ENCODE measurements at regions not wholly inside any gene's neighbourhood (a gene's known extent, or its start where the extent isn't known, plus 50 kb on each side); places are given as distances from the start of the nearest gene placed in this dataset.

GRCh38 chr1:239993366-239993765 lies 98.3 kb upstream of the FMN2 start:
- Histone ChIP-seq H3K9me2 (ENCODE audit: insufficient read depth, low read length) (no peaks in the 10 kb centered on the region), H3K9me3 (ENCODE audit: low read length) (no peaks in the 10 kb centered on the region), H3K4me1 (ENCODE audit: insufficient read depth, low read length, poor library complexity, severe bottlenecking) (no peaks in the 10 kb centered on the region), H4K20me1 (ENCODE audit: insufficient read depth, low read length) (no peaks in the 10 kb centered on the region), H3K4me2 (ENCODE audit: low read length) (no peak overlapping the region), H3K27ac (ENCODE audit: low read depth, low read length, poor library complexity, severe bottlenecking) (no peak overlapping the region), H3K36me3 (ENCODE audit: insufficient read depth, low read length) (no peaks in the 10 kb centered on the region), H3K79me2 (ENCODE audit: insufficient read depth, low read depth, low read length) (no peaks in the 10 kb centered on the region), H2AFZ (ENCODE audit: low read length) (no peak overlapping the region), H3K4me3 (ENCODE audit: low read depth, low read length, poor library complexity, severe bottlenecking) (no peak overlapping the region)
- CTCF ChIA-PET (ENCODE audit: unreplicated experiment) = no interaction called here
- BruUV-seq (replicated peaks) = no TSS peak
- DNase-seq (ENCODE audit: low spot score) = no peak
- intact Hi-C loops (cut with micrococcal nuclease; ENCODE audit: unreplicated experiment) = no loop called here
- POLR2A ChIA-PET = no interaction called here
- no peak for TF ChIP-seq EZH2phosphoT487 (IDR thresholded peaks at IDR 0.05; ENCODE audit: borderline replicate concordance, low read depth, low read length)
- TF ChIP-seq, protein P1, sequence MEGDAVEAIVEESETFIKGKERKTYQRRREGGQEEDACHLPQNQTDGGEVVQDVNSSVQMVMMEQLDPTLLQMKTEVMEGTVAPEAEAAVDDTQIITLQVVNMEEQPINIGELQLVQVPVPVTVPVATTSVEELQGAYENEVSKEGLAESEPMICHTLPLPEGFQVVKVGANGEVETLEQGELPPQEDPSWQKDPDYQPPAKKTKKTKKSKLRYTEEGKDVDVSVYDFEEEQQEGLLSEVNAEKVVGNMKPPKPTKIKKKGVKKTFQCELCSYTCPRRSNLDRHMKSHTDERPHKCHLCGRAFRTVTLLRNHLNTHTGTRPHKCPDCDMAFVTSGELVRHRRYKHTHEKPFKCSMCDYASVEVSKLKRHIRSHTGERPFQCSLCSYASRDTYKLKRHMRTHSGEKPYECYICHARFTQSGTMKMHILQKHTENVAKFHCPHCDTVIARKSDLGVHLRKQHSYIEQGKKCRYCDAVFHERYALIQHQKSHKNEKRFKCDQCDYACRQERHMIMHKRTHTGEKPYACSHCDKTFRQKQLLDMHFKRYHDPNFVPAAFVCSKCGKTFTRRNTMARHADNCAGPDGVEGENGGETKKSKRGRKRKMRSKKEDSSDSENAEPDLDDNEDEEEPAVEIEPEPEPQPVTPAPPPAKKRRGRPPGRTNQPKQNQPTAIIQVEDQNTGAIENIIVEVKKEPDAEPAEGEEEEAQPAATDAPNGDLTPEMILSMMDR (conservative IDR thresholded peaks at IDR 0.05; ENCODE audit: low read length) = no peak

DNA sequence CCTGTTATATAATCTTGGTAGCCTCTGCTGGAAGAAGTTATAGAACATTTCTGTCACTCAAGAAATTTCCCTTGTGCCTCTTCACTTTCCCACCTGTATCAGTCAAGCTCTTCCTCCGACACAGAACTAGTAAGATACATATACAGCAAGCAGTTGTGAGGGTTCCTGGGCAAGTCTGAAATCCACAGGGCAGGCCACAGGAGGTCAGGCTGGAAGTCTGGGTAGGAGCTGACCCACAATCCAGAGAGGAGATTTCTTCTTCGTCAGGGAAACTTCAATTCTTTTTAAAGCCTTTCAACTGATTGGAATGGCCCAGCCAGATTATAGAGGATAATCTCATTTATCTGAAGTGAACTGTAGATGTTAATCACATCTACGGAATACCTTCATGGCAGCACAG lies 96.4 kb upstream of the FMN2 start:
- ChIA-PET CTCF (ENCODE audit: unreplicated experiment) (no interaction called here), POLR2A (no interaction called here)
- no peaks in the 10 kb centered on the region for H3K4me1 ChIP-seq (ENCODE audit: insufficient read depth, low read length, poor library complexity, severe bottlenecking)
- H2AFZ ChIP-seq (ENCODE audit: low read length) = no peak overlapping the region
- intact Hi-C loops (cut with micrococcal nuclease; ENCODE audit: unreplicated experiment) = no loop called here
- no peaks in the 10 kb centered on the region for H4K20me1 ChIP-seq (ENCODE audit: insufficient read depth, low read length)
- H3K27ac ChIP-seq (ENCODE audit: low read depth, low read length, poor library complexity, severe bottlenecking) = no peak overlapping the region
- H3K4me3 ChIP-seq (ENCODE audit: low read depth, low read length, poor library complexity, severe bottlenecking) = no peak overlapping the region
- no TSS peak for BruUV-seq (replicated peaks)
- H3K9me2 ChIP-seq (ENCODE audit: insufficient read depth, low read length) = no peaks in the 10 kb centered on the region
- H3K79me2 ChIP-seq (ENCODE audit: insufficient read depth, low read depth, low read length) = no peaks in the 10 kb centered on the region
- no peaks in the 10 kb centered on the region for H3K36me3 ChIP-seq (ENCODE audit: insufficient read depth, low read length)
- no peak for DNase-seq (ENCODE audit: low spot score)
- TF ChIP-seq, protein P1 (conservative IDR thresholded peaks at IDR 0.05; ENCODE audit: low read length) = no peak
- no peak for TF ChIP-seq EZH2phosphoT487 (IDR thresholded peaks at IDR 0.05; ENCODE audit: borderline replicate concordance, low read depth, low read length)
- no peaks in the 10 kb centered on the region for H3K9me3 ChIP-seq (ENCODE audit: low read length)
- H3K4me2 ChIP-seq (ENCODE audit: low read length) = no peak overlapping the region

- no peaks in the 10 kb centered on the region for H3K4me1 ChIP-seq (ENCODE audit: insufficient read depth, low read length, poor library complexity, severe bottlenecking)
- H4K20me1 ChIP-seq (ENCODE audit: insufficient read depth, low read length) = no peaks in the 10 kb centered on the region
- TF ChIP-seq EZH2phosphoT487 (IDR thresholded peaks at IDR 0.05; ENCODE audit: borderline replicate concordance, low read depth, low read length) = no peak
- TF ChIP-seq, protein P1 (conservative IDR thresholded peaks at IDR 0.05; ENCODE audit: low read length) = no peak
- POLR2A ChIA-PET = no interaction called here
- no peaks in the 10 kb centered on the region for H3K36me3 ChIP-seq (ENCODE audit: insufficient read depth, low read length)
- H2AFZ ChIP-seq (ENCODE audit: low read length) = no peak overlapping the region
- H3K79me2 ChIP-seq (ENCODE audit: insufficient read depth, low read depth, low read length) = no peaks in the 10 kb centered on the region
- no TSS peak for BruUV-seq (replicated peaks)
- intact Hi-C loops (cut with micrococcal nuclease; ENCODE audit: unreplicated experiment) = no loop called here
- no peaks in the 10 kb centered on the region for H3K9me3 ChIP-seq (ENCODE audit: low read length)
- H3K4me3 ChIP-seq (ENCODE audit: low read depth, low read length, poor library complexity, severe bottlenecking) = no peak overlapping the region
- H3K27ac ChIP-seq (ENCODE audit: low read depth, low read length, poor library complexity, severe bottlenecking) = no peak overlapping the region
- no peaks in the 10 kb centered on the region for H3K9me2 ChIP-seq (ENCODE audit: insufficient read depth, low read length)
- no peak overlapping the region for H3K4me2 ChIP-seq (ENCODE audit: low read length)
- no peak for DNase-seq (ENCODE audit: low spot score)
- CTCF ChIA-PET (ENCODE audit: unreplicated experiment) = no interaction called here
Measured at GRCh38 chr1:239997160-239997514, 94.5 kb upstream of the FMN2 start.

Measured in OCI-LY7 (cell line).